K562 (cell line): ENCODE measurements at regions not wholly inside any gene's neighbourhood (a gene's known extent, or its start where the extent isn't known, plus 50 kb on each side); places are given as distances from the start of the nearest gene placed in this dataset.

Experiments used
- ATAC-seq: fragments of 200-7000 bp; cut with Tn5 transposase; 3 replicates; pipeline ENCODE4 v1.9.1; 2020; ENCODE audit warnings: moderate library complexity
- BruUV-seq: library from RNA; stranded (reverse); fragments of 400-500 nt; replicated peaks from 2 replicates; lab custom pipeline; 2021; lab: Mats Ljungman, UMichigan
- CTCF ChIA-PET: fragments of 300-600 bp; formaldehyde crosslinking; extraction: SDS; loops from one replicate; lab custom pipeline; 2021; ENCODE audit warnings: low intra/inter-chr PET ratio; lab: Yijun Ruan, JAX
- POLR2A ChIA-PET: fragments of 300-600, 350-650 bp; sonication (Branson Sonifier 250); formaldehyde crosslinking; extraction: SDS; loops from one replicate; lab custom pipeline; 2021; ENCODE audit warnings: antibody characterized with exemption, inconsistent platforms; lab: Yijun Ruan, JAX
- DNase-seq, 4 experiments: peaks; one replicate each; pipeline versions ENCODE4 v3.0.0 to v3.0.0-alpha.2; 2011 to 2018; ENCODE audit warnings: low spot score in 3 of 4, mixed read lengths in 3 of 4; ENCODE audit errors: extremely low read depth in 1 of 4
- FAIRE-seq: peaks from 2 replicates; lab custom pipeline; 2011; peaks lifted over from hg19 to GRCh38; lab: Jason Lieb, UNC
- H2AFZ ChIP-seq: 2 replicates; pipeline ENCODE4 v1.6.0; 2011; ENCODE audit warnings: low read depth, low read length, control low read depth, inconsistent platforms
- H3K27ac ChIP-seq: fragments of 200-600 bp; 3 replicates; pipeline ENCODE4 v1.8.0; 2011; ENCODE audit warnings: low read depth, mild to moderate bottlenecking, control low read depth, inconsistent platforms, low read length, moderate library complexity, mixed read lengths; ENCODE audit errors: extremely low read depth
- H3K27me3 ChIP-seq, 2 experiments: fragments of 300-600 bp in 1 of 2; 2 replicates in 1 of 2; 3 replicates in 1 of 2; pipeline versions ENCODE4 v1.6.0 to v1.8.0; 2011; ENCODE audit warnings: inconsistent platforms in 2 of 2, low read length in 2 of 2, mild to moderate bottlenecking in 1 of 2, mixed read lengths in 1 of 2, moderate library complexity in 1 of 2; ENCODE audit not compliant: control insufficient read depth in 2 of 2, insufficient read depth in 2 of 2
- H3K36me3 ChIP-seq: fragments of 300-600 bp; 3 replicates; pipeline ENCODE4 v1.8.0; 2011; ENCODE audit warnings: mild to moderate bottlenecking, low read length, inconsistent platforms; ENCODE audit not compliant: control insufficient read depth, insufficient read depth
- H3K4me1 ChIP-seq, 2 experiments: fragments of 200-600 bp in 1 of 2; replicated peaks in 1 of 2; 2 replicates in 1 of 2; 3 replicates in 1 of 2; pipeline versions ENCODE4 v1.5.1 to v1.8.0; 2011; ENCODE audit warnings: inconsistent platforms in 2 of 2, low read length in 2 of 2, mild to moderate bottlenecking in 1 of 2, mixed read lengths in 1 of 2, moderate library complexity in 1 of 2; ENCODE audit not compliant: control insufficient read depth in 2 of 2, insufficient read depth in 2 of 2
- H3K4me2 ChIP-seq: 2 replicates; pipeline ENCODE4 v1.6.1; 2011; ENCODE audit warnings: low read length, control low read depth, inconsistent platforms, mixed read lengths; ENCODE audit not compliant: insufficient read depth
- H3K4me3 ChIP-seq: fragments of 200-600 bp; sonication (generic), shearing (Covaris generic); 2 replicates; pipeline ENCODE4 v1.5.1; 2016; ENCODE audit warnings: control low read depth, inconsistent platforms
- H3K79me2 ChIP-seq: fragments of 200-600 bp; 3 replicates; pipeline ENCODE4 v1.8.0; 2011; ENCODE audit warnings: low read length, inconsistent platforms; ENCODE audit not compliant: control insufficient read depth, insufficient read depth
- H3K9ac ChIP-seq, 2 experiments: 2 replicates each; pipeline versions ENCODE4 v1.6.0 to v1.6.1; 2011; ENCODE audit warnings: low read depth in 2 of 2, low read length in 2 of 2, control low read depth in 1 of 2, inconsistent platforms in 1 of 2, mild to moderate bottlenecking in 1 of 2, mixed read lengths in 1 of 2; ENCODE audit not compliant: insufficient read depth in 1 of 2
- H3K9me1 ChIP-seq: one replicate; pipeline ENCODE4 v1.6.0; 2011; ENCODE audit warnings: inconsistent platforms, mild to moderate bottlenecking, low read length, moderate library complexity; ENCODE audit not compliant: control insufficient read depth, insufficient read depth
- H3K9me3 ChIP-seq: replicated peaks from 2 replicates; pipeline ENCODE4 v1.5.1; 2011; ENCODE audit warnings: low read depth, low read length, inconsistent platforms; ENCODE audit not compliant: control insufficient read depth, insufficient read depth
- H4K20me1 ChIP-seq: replicated peaks from 2 replicates; pipeline ENCODE4 v1.6.1; 2011; ENCODE audit warnings: low read length, inconsistent platforms, mixed read lengths; ENCODE audit not compliant: control insufficient read depth, insufficient read depth
- COPS2 ChIP-seq: fragments of 450-650 bp; conservative IDR thresholded peaks from 2 replicates; pipeline ENCODE4 v1.6.1; 2016; ENCODE audit warnings: mild to moderate bottlenecking, moderate library complexity
- DMBX1 ChIP-seq: fragments of 250-450 bp; sonication (Bioruptor Pico); IDR thresholded peaks from 2 replicates; pipeline ENCODE4 v1.8.0; 2022; ENCODE audit warnings: inconsistent platforms, mild to moderate bottlenecking, moderate library complexity, borderline replicate concordance
- FOXM1 ChIP-seq, 2 experiments: fragments of 450-650 bp in 1 of 2; sonication (generic) in 1 of 2; formaldehyde crosslinking in 1 of 2; IDR thresholded peaks; 2 replicates each; pipeline versions ENCODE4 v1.6.1 to v1.9.0; 2017 to 2022; ENCODE audit warnings: low read depth in 2 of 2, mild to moderate bottlenecking in 2 of 2, missing genetic modification reagents in 1 of 2, moderate library complexity in 1 of 2
- GTF2E2 ChIP-seq: fragments of 200-800 bp; sonication (Bioruptor generic); IDR thresholded peaks from 2 replicates; pipeline ENCODE4 v1.6.1; 2016; ENCODE audit warnings: missing genetic modification characterization, missing compliant biosample characterization
- MYC ChIP-seq, 2 experiments: fragments of 250-450 bp in 1 of 2; sonication (Bioruptor Pico) in 1 of 2; IDR thresholded peaks; 2 replicates each; pipeline versions ENCODE4 v1.5.1 to v1.6.1; 2012 to 2021; ENCODE audit warnings: low read depth in 2 of 2, borderline replicate concordance in 1 of 2, improper control_type of control experiment in 1 of 2, low read length in 1 of 2, mild to moderate bottlenecking in 1 of 2, moderate library complexity in 1 of 2
- NCOA2 ChIP-seq, 2 experiments: fragments of 450-650 bp; IDR thresholded peaks; 2 replicates each; pipeline ENCODE4 v1.6.1; 2018; ENCODE audit warnings: mild to moderate bottlenecking in 2 of 2, moderate library complexity in 1 of 2; ENCODE audit not compliant: partially characterized antibody in 2 of 2
- NEUROD1 ChIP-seq: fragments of 150-350 bp; IDR thresholded peaks from 2 replicates; pipeline ENCODE4 v1.6.1; 2014; ENCODE audit warnings: borderline replicate concordance, low read length, low read depth; ENCODE audit not compliant: partially characterized antibody
- PURB ChIP-seq: sonication (generic); formaldehyde crosslinking; IDR thresholded peaks from 2 replicates; pipeline ENCODE4 v1.9.0; 2021; ENCODE audit warnings: low read depth, mild to moderate bottlenecking, missing genetic modification reagents
- RBBP5 ChIP-seq: fragments of 200-600 bp; sonication (generic); IDR thresholded peaks from 2 replicates; pipeline ENCODE4 v1.6.1; 2012; ENCODE audit warnings: borderline replicate concordance, mild to moderate bottlenecking, low read length, control low read depth, inconsistent platforms; ENCODE audit not compliant: insufficient read depth, poor library complexity, severe bottlenecking
- RNF2 ChIP-seq: sonication (generic); IDR thresholded peaks from 2 replicates; pipeline ENCODE4 v1.6.1; 2016
- SNAPC5 ChIP-seq: fragments of 250-450 bp; sonication (Bioruptor Pico); IDR thresholded peaks from 2 replicates; pipeline ENCODE4 v1.8.0; 2021; ENCODE audit warnings: moderate library complexity, mild to moderate bottlenecking, inconsistent platforms
- TEAD2 ChIP-seq: fragments of 450-650 bp; IDR thresholded peaks from 2 replicates; pipeline ENCODE4 v1.6.1; 2016; ENCODE audit warnings: missing genetic modification characterization, control low read depth, missing compliant biosample characterization
- THRAP3 ChIP-seq: fragments of 450-650 bp; IDR thresholded peaks from 2 replicates; pipeline ENCODE4 v1.6.1; 2016; ENCODE audit warnings: mild to moderate bottlenecking, inconsistent platforms, borderline replicate concordance
- ZNF398 ChIP-seq: fragments of 250-450 bp; sonication (Bioruptor Pico); IDR thresholded peaks from 2 replicates; pipeline ENCODE4 v1.8.0; 2021; ENCODE audit warnings: moderate library complexity, mild to moderate bottlenecking, inconsistent platforms
- ZNF436 ChIP-seq: fragments of 250-450, 450-650 bp; sonication (Bioruptor Pico); formaldehyde crosslinking; IDR thresholded peaks from 2 replicates; pipeline ENCODE4 v1.7.0; 2020; ENCODE audit warnings: mild to moderate bottlenecking
- ZNF780A ChIP-seq: fragments of 250-450 bp; sonication (Bioruptor Pico); IDR thresholded peaks from 2 replicates; pipeline ENCODE4 v1.5.0; 2021; ENCODE audit warnings: mild to moderate bottlenecking
- WGBS: fragments of 100-300 bp; shearing (Covaris generic); methylation state at CpG from one replicate; pipeline ENCODE4 v1.1.6; 2016; ENCODE audit warnings: low coverage, mixed read lengths; ENCODE audit not compliant: insufficient coverage; ENCODE audit errors: missing lambda C conversion rate; 5-methylcytosine and 5-hydroxymethylcytosine counted together
- in situ Hi-C: fragments of 300-500 bp; cut with MboI; formaldehyde crosslinking; loops from 4 replicates; pipeline ENCODE4 v1.15.0; 2018; ENCODE audit warnings: inconsistent platforms, mixed read lengths
- intact Hi-C: fragments of 100-400 bp; cut with micrococcal nuclease; formaldehyde crosslinking; loops from 2 replicates; pipeline ENCODE4 v1.14.2; 2022

- 2% methylated on average over 2 of the region's 2 CpGs for WGBS
- H3K27ac ChIP-seq: no peak overlapping the region
- no peaks in the 10 kb centered on the region for H3K79me2 ChIP-seq
- H3K9ac ChIP-seq: no peak overlapping the region
- ChIA-PET CTCF (no interaction called here), POLR2A (interaction anchor here (1.0 kb wide), 1 partner anchor 9 kb away, joined by 4 read pairs; no protein-coding TSS in a partner anchor)
- H3K4me1 ChIP-seq: no peaks in the 10 kb centered on the region
- no peaks in the 10 kb centered on the region for H3K9me1 ChIP-seq
- no peak overlapping the region for H3K4me2 ChIP-seq
- ATAC-seq (no peak), FAIRE-seq (no peak), DNase-seq (no peak)
- no peaks in the 10 kb centered on the region for H4K20me1 ChIP-seq
- peaks cover 4 to 20% of the 10 kb centered on the region in 2 experiments; a peak in 3 of 5 replicates for H3K27me3 ChIP-seq
- no peak overlapping the region for H3K4me3 ChIP-seq
- intact Hi-C loops (no loop called here), in situ Hi-C loops (no loop called here)
- H2AFZ ChIP-seq: no peak overlapping the region
- H3K9me3 ChIP-seq: no peaks in the 10 kb centered on the region
- BruUV-seq: no TSS peak
- no peaks in the 10 kb centered on the region for H3K36me3 ChIP-seq
- TF ChIP-seq NCOA2 (IDR thresholded peaks at IDR 0.05; ENCODE audit: partially characterized antibody in 2 of 2): no peak
- TF ChIP-seq ZNF780A (CRISPR knock-in tag): no peak
- TF ChIP-seq SNAPC5 (CRISPR knock-in tag): no peak
- TF ChIP-seq GTF2E2 (tag): no peak
- TF ChIP-seq RNF2: no peak
- TF ChIP-seq MYC (IDR thresholded peaks at IDR 0.05; ENCODE audit: low read depth, low read length): no peak
- TF ChIP-seq MYC (CRISPR knock-in tag; IDR thresholded peaks at IDR 0.05; ENCODE audit: borderline replicate concordance, low read depth): no peak
- no peak for TF ChIP-seq FOXM1 (IDR thresholded peaks at IDR 0.05; ENCODE audit: low read depth)
- no peak for TF ChIP-seq FOXM1 (CRISPR knock-in tag; IDR thresholded peaks at IDR 0.05; ENCODE audit: low read depth)
- no peak for TF ChIP-seq COPS2
- TF ChIP-seq RBBP5: no peak
- no peak for TF ChIP-seq ZNF398 (CRISPR knock-in tag)
- TF ChIP-seq THRAP3: no peak
- no peak for TF ChIP-seq DMBX1 (CRISPR knock-in tag)
- no peak for TF ChIP-seq ZNF436 (CRISPR knock-in tag)
- no peak for TF ChIP-seq NEUROD1
- TF ChIP-seq TEAD2 (tag): no peak
- TF ChIP-seq PURB (CRISPR knock-in tag): no peak
Measured at GRCh38 chr6:14361297-14361696, 243.7 kb downstream of the CD83 start.
